NB4 (cell line): ENCODE measurements at regions not wholly inside any gene's neighbourhood (a gene's known extent, or its start where the extent isn't known, plus 50 kb on each side); places are given as distances from the start of the nearest gene placed in this dataset.
"Not testable (repeated sequence)": the region's sequence is repeated elsewhere in the genome, so short reads cannot be mapped to it uniquely, and the experiment has no call there.

Source experiments
- DNase-seq: peaks from one replicate; pipeline ENCODE4 v3.0.0; 2010; ENCODE audit warnings: low read depth
- H3K4me3 ChIP-seq: one replicate; pipeline ENCODE4 v1.5.1; 2011; ENCODE audit warnings: mild to moderate bottlenecking, low read depth, low read length, moderate library complexity
- CTCF ChIP-seq: IDR thresholded peaks from one replicate; pipeline ENCODE4 v1.5.1; 2012; ENCODE audit warnings: low read depth, low read length
- MAX ChIP-seq: IDR thresholded peaks from 2 replicates; pipeline ENCODE4 v1.6.1; 2011; ENCODE audit warnings: low read depth, low read length
- MYC ChIP-seq: IDR thresholded peaks from 2 replicates; pipeline ENCODE4 v1.6.1; 2011; ENCODE audit warnings: low read depth, low read length
- POLR2A ChIP-seq: IDR thresholded peaks from 2 replicates; pipeline ENCODE4 v1.6.1; 2011; ENCODE audit warnings: mild to moderate bottlenecking; ENCODE audit not compliant: insufficient read length; ENCODE audit errors: extremely low read depth

- no peak overlapping the region for H3K4me3 ChIP-seq
- no peak for DNase-seq
- TF ChIP-seq MYC (no peak), POLR2A (no peak), CTCF (no peak), MAX (no peak)
Observed at GRCh38 chr4:151522866-151523519, 114.0 kb downstream of the FHIP1A start.

GRCh38 chr4:151524610-151525009 lies 115.6 kb downstream of the FHIP1A start:
- no peak for DNase-seq
- H3K4me3 ChIP-seq, result no peak overlapping the region
- TF ChIP-seq MAX (no peak), MYC (no peak), POLR2A (no peak), CTCF (no peak)

GRCh38 chr4:151526489-151526888 lies 117.5 kb downstream of the FHIP1A start:
- not testable (repeated sequence) for DNase-seq, H3K4me3 ChIP-seq

- TF ChIP-seq MYC (no peak), POLR2A (no peak), CTCF (no peak), MAX (no peak)
- DNase-seq, result no peak
- H3K4me3 ChIP-seq, result no peak overlapping the region
Observed at GRCh38 chr4:151527699-151528098, 118.7 kb downstream of the FHIP1A start.

- DNase-seq, result no peak
- no peak for TF ChIP-seq MYC
- TF ChIP-seq MAX, result no peak
- no peak for TF ChIP-seq POLR2A
- TF ChIP-seq CTCF, result no peak
- no peak overlapping the region for H3K4me3 ChIP-seq
Observed at GRCh38 chr4:151529187-151529586, 120.2 kb downstream of the FHIP1A start.

GRCh38 chr4:151530230-151530629 lies 121.3 kb downstream of the FHIP1A start:
- H3K4me3 ChIP-seq, result no peak overlapping the region

More at GRCh38 chr4:151530230-151530629, 121.3 kb downstream of the FHIP1A start:
- TF ChIP-seq MYC, result no peak
- no peak for TF ChIP-seq POLR2A
- TF ChIP-seq MAX, result no peak
- TF ChIP-seq CTCF, result no peak
- DNase-seq, result no peak
